HEK293T (cell line): ENCODE measurements at regions not wholly inside any gene's neighbourhood (a gene's known extent, or its start where the extent isn't known, plus 50 kb on each side); places are given as distances from the start of the nearest gene placed in this dataset.

Experiments used
- CTCF ChIA-PET: fragments of 350-600 bp; formaldehyde crosslinking; extraction: SDS; loops from one replicate; lab custom pipeline; 2021; ENCODE audit warnings: antibody characterized with exemption, inconsistent platforms; lab: Yijun Ruan, JAX
- POLR2A ChIA-PET: fragments of 350-600 bp; formaldehyde crosslinking; extraction: SDS; loops from one replicate; lab custom pipeline; 2020; ENCODE audit warnings: antibody characterized with exemption, inconsistent platforms; lab: Yijun Ruan, JAX
- DNase-seq: peaks from one replicate; pipeline ENCODE4 v3.0.0; 2012; ENCODE audit warnings: mixed read lengths; ENCODE audit errors: extremely low spot score
- ARNT ChIP-seq: fragments of 450-650 bp; IDR thresholded peaks from 2 replicates; pipeline ENCODE4 v1.6.1; 2017; ENCODE audit warnings: mild to moderate bottlenecking
- BHLHE40 ChIP-seq: fragments of 450-650 bp; IDR thresholded peaks from 2 replicates; pipeline ENCODE4 v1.6.1; 2016; ENCODE audit warnings: mild to moderate bottlenecking, moderate library complexity, borderline replicate concordance
- CTBP1 ChIP-seq: fragments of 450-650 bp; IDR thresholded peaks from 2 replicates; pipeline ENCODE4 v1.6.1; 2016; ENCODE audit warnings: borderline replicate concordance
- ELF4 ChIP-seq: fragments of 450-650 bp; IDR thresholded peaks from 2 replicates; pipeline ENCODE4 v1.6.1; 2017; ENCODE audit warnings: antibody characterized with exemption
- FOXA1 ChIP-seq: fragments of 450-650 bp; IDR thresholded peaks from 2 replicates; pipeline ENCODE4 v1.6.1; 2016; ENCODE audit warnings: mild to moderate bottlenecking
- FOXK2 ChIP-seq: fragments of 450-650 bp; IDR thresholded peaks from 2 replicates; pipeline ENCODE4 v1.6.1; 2016; ENCODE audit warnings: mild to moderate bottlenecking
- FOXM1 ChIP-seq: fragments of 450-650 bp; IDR thresholded peaks from 2 replicates; pipeline ENCODE4 v1.6.1; 2017; ENCODE audit warnings: mild to moderate bottlenecking, borderline replicate concordance
- HDGF ChIP-seq: fragments of 450-650 bp; IDR thresholded peaks from 2 replicates; pipeline ENCODE4 v1.6.1; 2017; ENCODE audit warnings: antibody characterized with exemption, borderline replicate concordance
- L3MBTL2 ChIP-seq: fragments of 450-650 bp; conservative IDR thresholded peaks from 2 replicates; pipeline ENCODE4 v1.6.1; 2016; ENCODE audit warnings: mild to moderate bottlenecking
- LEF1 ChIP-seq: fragments of 450-650 bp; IDR thresholded peaks from 2 replicates; pipeline ENCODE4 v1.6.1; 2017; ENCODE audit warnings: mild to moderate bottlenecking, borderline replicate concordance
- NFRKB ChIP-seq: fragments of 450-650 bp; IDR thresholded peaks from 2 replicates; pipeline ENCODE4 v1.6.1; 2016; ENCODE audit warnings: mild to moderate bottlenecking, moderate library complexity
- SP1 ChIP-seq: fragments of 450-650 bp; IDR thresholded peaks from 2 replicates; pipeline ENCODE4 v1.6.1; 2017
- SUZ12 ChIP-seq: fragments of 450-650 bp; IDR thresholded peaks from 2 replicates; pipeline ENCODE4 v1.6.1; 2016; ENCODE audit warnings: mild to moderate bottlenecking
- TARDBP ChIP-seq: fragments of 450-650 bp; IDR thresholded peaks from 2 replicates; pipeline ENCODE4 v1.6.1; 2016
- ZNF384 ChIP-seq: fragments of 450-650 bp; IDR thresholded peaks from 2 replicates; pipeline ENCODE4 v1.6.1; 2016
- TF ChIP-seq, protein P1 (sequence below): fragments of 450-650 bp; IDR thresholded peaks from 2 replicates; pipeline ENCODE4 v1.6.1; 2016

- no peak for DNase-seq
- POLR2A ChIA-PET: no interaction called here
- CTCF ChIA-PET: no interaction called here
- TF ChIP-seq ELF4: no peak
- no peak for TF ChIP-seq TARDBP
These were observed 463.1 kb downstream of the SHQ1 start for GRCh38 chr3:72385167-72385566.

DNA sequence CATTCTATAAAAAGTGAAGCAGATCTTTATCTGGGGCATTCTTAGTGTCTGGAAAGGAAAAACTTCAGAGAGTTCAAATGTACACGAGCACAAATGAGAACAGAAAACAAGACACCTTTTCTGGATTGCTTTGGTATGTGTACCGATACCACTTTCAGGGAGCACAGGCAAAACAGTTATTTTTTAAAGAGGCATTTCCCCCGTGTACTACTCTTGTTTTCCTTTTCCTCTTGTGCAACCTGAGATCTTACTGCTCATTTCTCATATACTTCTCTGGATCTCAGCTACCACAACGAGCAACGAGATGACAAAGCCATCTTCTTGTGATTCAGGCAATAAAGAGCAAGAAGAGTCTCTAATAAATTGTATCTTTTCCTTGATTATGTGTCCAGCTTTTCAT, 463.6 kb downstream of the SHQ1 start:
- no peak for DNase-seq
- POLR2A ChIA-PET: no interaction called here
- CTCF ChIA-PET: no interaction called here
- TF ChIP-seq ARNT: no peak
- TF ChIP-seq FOXK2: no peak
- no peak for TF ChIP-seq FOXA1
- no peak for TF ChIP-seq TARDBP
- no peak for TF ChIP-seq HDGF
- no peak for TF ChIP-seq FOXM1
- TF ChIP-seq BHLHE40: no peak
- TF ChIP-seq L3MBTL2: no peak
- TF ChIP-seq NFRKB: no peak
- TF ChIP-seq LEF1: no peak
- TF ChIP-seq ELF4: no peak
- no peak for TF ChIP-seq SUZ12
- TF ChIP-seq ZNF384: no peak
- no peak for TF ChIP-seq SP1

GRCh38 chr3:72383883-72384282, 464.4 kb downstream of the SHQ1 start:
- DNase-seq: no peak
- CTCF ChIA-PET: no interaction called here
- TF ChIP-seq FOXM1: no peak
- TF ChIP-seq ELF4: no peak
- no peak for TF ChIP-seq SP1
- TF ChIP-seq NFRKB: no peak
- no peak for TF ChIP-seq HDGF
- TF ChIP-seq FOXA1: no peak
- no peak for TF ChIP-seq CTBP1
- TF ChIP-seq, protein P1, sequence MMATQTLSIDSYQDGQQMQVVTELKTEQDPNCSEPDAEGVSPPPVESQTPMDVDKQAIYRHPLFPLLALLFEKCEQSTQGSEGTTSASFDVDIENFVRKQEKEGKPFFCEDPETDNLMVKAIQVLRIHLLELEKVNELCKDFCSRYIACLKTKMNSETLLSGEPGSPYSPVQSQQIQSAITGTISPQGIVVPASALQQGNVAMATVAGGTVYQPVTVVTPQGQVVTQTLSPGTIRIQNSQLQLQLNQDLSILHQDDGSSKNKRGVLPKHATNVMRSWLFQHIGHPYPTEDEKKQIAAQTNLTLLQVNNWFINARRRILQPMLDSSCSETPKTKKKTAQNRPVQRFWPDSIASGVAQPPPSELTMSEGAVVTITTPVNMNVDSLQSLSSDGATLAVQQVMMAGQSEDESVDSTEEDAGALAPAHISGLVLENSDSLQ: no peak
- POLR2A ChIA-PET: no interaction called here

DNA sequence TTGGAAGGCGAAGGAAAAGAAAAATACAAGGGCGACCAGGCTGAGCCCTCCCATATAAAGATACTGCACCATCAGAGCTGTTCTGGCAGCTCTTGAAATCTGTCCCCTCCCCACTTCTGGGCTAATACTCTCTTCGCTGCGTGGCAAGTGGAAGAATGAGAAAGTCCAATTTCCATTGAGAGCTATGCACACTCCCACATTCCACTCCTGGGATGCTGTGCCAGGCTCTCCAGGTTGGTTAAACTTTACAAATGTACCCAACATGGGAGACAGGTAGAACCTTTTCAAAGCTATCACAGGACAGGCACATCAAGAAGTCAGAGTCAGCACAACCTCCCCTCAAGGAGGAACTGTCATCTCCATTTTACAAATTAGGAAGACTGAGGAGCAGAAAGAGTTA, 465.0 kb downstream of the SHQ1 start:
- DNase-seq: no peak
- no peak for TF ChIP-seq L3MBTL2
- TF ChIP-seq ARNT: no peak
- TF ChIP-seq SP1: no peak
- no peak for TF ChIP-seq LEF1
- no peak for TF ChIP-seq HDGF
- no peak for TF ChIP-seq ZNF384
- no peak for TF ChIP-seq TARDBP
- TF ChIP-seq, protein P1: no peak
- TF ChIP-seq CTBP1: no peak
- no peak for TF ChIP-seq FOXA1
- no peak for TF ChIP-seq SUZ12
- no peak for TF ChIP-seq FOXK2
- TF ChIP-seq FOXM1: no peak
- no peak for TF ChIP-seq NFRKB
- TF ChIP-seq BHLHE40: no peak
- CTCF ChIA-PET: no interaction called here
- POLR2A ChIA-PET: no interaction called here

DNA sequence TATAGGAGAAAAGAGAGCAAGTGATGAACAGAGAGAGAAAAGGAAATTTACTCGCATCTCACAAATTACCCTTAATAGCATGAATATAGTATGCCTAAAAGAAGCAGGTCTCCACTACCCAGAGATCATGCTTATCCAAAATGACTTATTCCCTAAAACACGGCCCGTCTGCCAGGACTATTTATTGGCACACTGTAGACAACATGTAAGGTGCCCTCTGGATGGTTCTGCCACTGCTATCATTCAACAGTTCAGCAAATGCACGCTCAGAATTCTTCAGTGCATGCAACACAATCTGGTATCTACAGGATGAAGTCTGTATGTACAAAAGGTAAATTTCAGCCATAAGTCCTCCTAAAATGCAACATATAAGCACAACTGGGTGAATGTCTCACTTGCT, 465.8 kb downstream of the SHQ1 start:
- no peak for TF ChIP-seq ARNT
- TF ChIP-seq ELF4: no peak
- no peak for TF ChIP-seq FOXM1
- no peak for TF ChIP-seq HDGF
- TF ChIP-seq LEF1: no peak
- no peak for TF ChIP-seq L3MBTL2
- no peak for TF ChIP-seq SUZ12
- no peak for TF ChIP-seq SP1
- no peak for TF ChIP-seq FOXA1
- TF ChIP-seq, protein P1: no peak
- TF ChIP-seq BHLHE40: no peak
- TF ChIP-seq CTBP1: no peak
- TF ChIP-seq NFRKB: no peak
- no peak for TF ChIP-seq FOXK2
- TF ChIP-seq TARDBP: no peak
- TF ChIP-seq ZNF384: no peak
- ChIA-PET CTCF (no interaction called here), POLR2A (no interaction called here)
- DNase-seq: no peak

DNA sequence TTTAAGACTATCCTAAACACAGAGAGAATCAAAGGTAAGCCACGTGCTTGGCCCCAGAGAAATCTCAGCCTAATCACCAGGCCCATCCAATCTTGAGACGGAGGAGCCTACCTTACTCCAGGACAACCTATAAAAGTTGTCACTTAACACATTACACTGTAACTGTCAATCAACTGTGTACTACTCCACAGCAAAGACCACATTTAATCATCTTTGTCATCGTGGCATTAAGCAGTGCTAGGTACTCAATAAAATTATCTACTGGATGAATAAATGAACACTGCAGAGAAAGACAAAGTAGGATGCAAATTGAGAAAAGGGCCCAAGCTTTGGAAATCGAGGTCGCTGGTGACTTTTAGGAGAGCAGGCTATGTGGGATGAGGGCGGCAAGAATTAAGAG, 466.7 kb downstream of the SHQ1 start:
- POLR2A ChIA-PET: no interaction called here
- no peak for TF ChIP-seq SP1
- no peak for TF ChIP-seq HDGF
- no peak for TF ChIP-seq LEF1
- TF ChIP-seq, protein P1: peak; percentile 84
- CTCF ChIA-PET: interaction anchor here (0.6 kb wide), 1 partner anchor 8 kb away, joined by 3 read pairs; no protein-coding TSS in a partner anchor
- DNase-seq: no peak
